Lung (tissue), 11 donors: ENCODE measurements at regions not wholly inside any gene's neighbourhood (a gene's known extent, or its start where the extent isn't known, plus 50 kb on each side); places are given as distances from the start of the nearest gene placed in this dataset.

Experiments
- ATAC-seq: fragments of 200-7000 bp; cut with Tn5 transposase; one replicate; pipeline ENCODE4 v1.9.1; 2020; ENCODE audit warnings: moderate number of reproducible peaks; ENCODE audit not compliant: insufficient read depth, low FRiP score
- DNase-seq, 3 donors: peaks; one replicate each; pipeline ENCODE4 v3.0.0-alpha.2; 2013 to 2017
- H3K27ac ChIP-seq, 2 donors: one replicate each; pipeline ENCODE4 v1.5.1; 2013; ENCODE audit warnings: mild to moderate bottlenecking in 2 of 2, moderate library complexity in 2 of 2, control low read depth in 1 of 2, inconsistent platforms in 1 of 2, low read depth in 1 of 2, low read length in 1 of 2
- H3K27me3 ChIP-seq, 3 donors: one replicate each; pipeline ENCODE4 v1.5.1; 2013; ENCODE audit warnings: low read length in 2 of 3; ENCODE audit not compliant: control insufficient read depth in 3 of 3, insufficient read depth in 3 of 3
- H3K36me3 ChIP-seq, 4 donors: one replicate each; pipeline ENCODE4 v1.5.1; 2013; ENCODE audit warnings: low read length in 4 of 4, mild to moderate bottlenecking in 1 of 4, moderate library complexity in 1 of 4; ENCODE audit not compliant: control insufficient read depth in 4 of 4, insufficient read depth in 4 of 4
- H3K4me1 ChIP-seq, 5 donors: one replicate each; pipeline ENCODE4 v1.5.1; 2013; ENCODE audit warnings: low read length in 5 of 5, mild to moderate bottlenecking in 2 of 5, moderate library complexity in 1 of 5; ENCODE audit not compliant: control insufficient read depth in 5 of 5, insufficient read depth in 5 of 5
- H3K4me3 ChIP-seq: one replicate; pipeline ENCODE4 v1.5.1; 2013; ENCODE audit warnings: mild to moderate bottlenecking, control low read depth, moderate library complexity
- H3K9ac ChIP-seq, 2 donors: one replicate each; pipeline ENCODE4 v1.5.1; 2013; ENCODE audit warnings: low read length in 2 of 2, control low read depth in 1 of 2; ENCODE audit not compliant: insufficient read depth in 1 of 2
- H3K9me3 ChIP-seq, 4 donors: one replicate each; pipeline ENCODE4 v1.5.1; 2013; ENCODE audit warnings: low read length in 3 of 4, mild to moderate bottlenecking in 1 of 4, moderate library complexity in 1 of 4; ENCODE audit not compliant: control insufficient read depth in 4 of 4, insufficient read depth in 3 of 4
- CTCF ChIP-seq: IDR thresholded peaks from 2 replicates; pipeline ENCODE4 v1.5.1; 2012; ENCODE audit warnings: mild to moderate bottlenecking; ENCODE audit errors: control extremely low read depth, extremely low read depth
- WGBS, 2 donors: extraction: QIAGEN DNeasy Blood & Tissue Kit; methylation state at CpG; one replicate each; pipeline ENCODE4 v1.1.7; 2013; 5-methylcytosine and 5-hydroxymethylcytosine counted together
- donor health status: control.
- donor health status: control.
- donor health status: Bipolar disorder and iron deficiency.
- donor health status: healthy.
- donor health status: DM: yes; HTN: yes; CAD: no.

GRCh38 chr2:182591774-182592173 lies 124.3 kb upstream of the DNAJC10 start:
- H3K27me3 ChIP-seq: no peaks in the 10 kb centered on the region
- H3K9ac ChIP-seq: no peak overlapping the region
- no peak for TF ChIP-seq CTCF
- ATAC-seq (no peak), DNase-seq (no peak)
- 62 to 64% methylated on average over 1 of the region's 1 CpG for WGBS, 2 donors
- no peaks in the 10 kb centered on the region for H3K4me1 ChIP-seq
- H3K4me3 ChIP-seq: no peak overlapping the region
- H3K9me3 ChIP-seq: no peaks in the 10 kb centered on the region
- H3K36me3 ChIP-seq: no peaks in the 10 kb centered on the region
- H3K27ac ChIP-seq: no peak overlapping the region

- Histone ChIP-seq H3K4me3 (no peak overlapping the region), H3K4me1 (no peaks in the 10 kb centered on the region), H3K36me3 (no peaks in the 10 kb centered on the region), H3K27me3 (no peaks in the 10 kb centered on the region), H3K9ac (no peak overlapping the region), H3K27ac (no peak overlapping the region), H3K9me3 (no peaks in the 10 kb centered on the region)
- DNase-seq: no peak
- no peak for TF ChIP-seq CTCF
- WGBS, 2 donors: 87 to 90% methylated on average over 4 of the region's 4 CpGs
- no peak for ATAC-seq
Observed at GRCh38 chr2:182592691-182593393, 123.2 kb upstream of the DNAJC10 start.

- H3K9me3 ChIP-seq: no peaks in the 10 kb centered on the region
- WGBS, 2 donors: 58 to 68% methylated on average over 3 of the region's 3 CpGs
- no peak for DNase-seq
- H3K4me1 ChIP-seq: no peaks in the 10 kb centered on the region
- TF ChIP-seq CTCF: no peak
- H3K27ac ChIP-seq: no peak overlapping the region
- ATAC-seq: no peak
- no peak overlapping the region for H3K9ac ChIP-seq
- H3K4me3 ChIP-seq: no peak overlapping the region
- no peaks in the 10 kb centered on the region for H3K36me3 ChIP-seq
- no peaks in the 10 kb centered on the region for H3K27me3 ChIP-seq
Observed at GRCh38 chr2:182593394-182593975, 122.6 kb upstream of the DNAJC10 start.
